Endothelial cell of hepatic sinusoid (primary cell): ENCODE measurements at regions not wholly inside any gene's neighbourhood (a gene's known extent, or its start where the extent isn't known, plus 50 kb on each side); places are given as distances from the start of the nearest gene placed in this dataset.
"Not testable (repeated sequence)": the region's sequence is repeated elsewhere in the genome, so short reads cannot be mapped to it uniquely, and the experiment has no call there.

ENCODE experiments used
- in situ Hi-C: cut with HindIII; loops from 2 replicates; pipeline ENCODE4 v1.10.0; 2017; ENCODE audit warnings: low sequenced_read_pairs

DNA sequence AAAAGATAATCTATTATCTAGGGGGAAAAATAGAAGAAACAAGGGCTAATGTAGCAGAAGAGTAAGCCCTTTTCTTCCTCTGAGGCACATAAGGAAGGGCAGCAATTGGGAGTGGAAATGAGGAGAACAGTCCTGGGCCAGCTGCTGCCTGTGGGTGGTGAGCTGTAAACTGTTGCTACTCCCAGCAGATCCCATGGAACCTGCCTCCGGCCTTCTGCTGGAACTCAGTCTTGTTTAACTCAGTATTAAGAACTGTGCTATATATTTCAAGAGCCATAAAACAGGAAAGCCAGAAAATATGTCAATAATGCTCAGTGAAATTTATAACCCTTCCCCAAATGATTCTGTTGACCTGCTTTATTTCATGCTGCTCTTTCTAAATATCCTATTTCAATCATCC is 464.2 kb downstream of the COL12A1 start:
- in situ Hi-C loops, result no loop called here

DNA sequence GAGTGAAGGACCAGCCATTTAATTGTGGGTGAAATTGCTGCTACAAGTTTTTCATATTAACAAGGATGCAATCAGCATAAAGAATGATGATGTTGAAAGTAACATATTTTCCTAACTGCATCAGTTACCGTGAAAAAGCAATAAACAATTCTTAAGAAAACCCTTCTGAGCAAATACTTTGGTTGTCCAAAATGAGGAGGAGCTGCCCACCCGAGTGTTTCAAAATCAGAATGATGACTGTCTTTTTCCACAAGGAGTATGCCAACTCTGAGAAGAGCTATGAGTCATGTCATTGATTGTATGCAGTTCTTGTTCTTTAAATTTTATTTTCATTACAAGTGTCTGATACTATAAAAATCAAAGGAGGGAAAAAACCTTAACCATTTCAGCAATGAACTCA is 470.5 kb downstream of the COL12A1 start:
- in situ Hi-C loops, result no loop called here

DNA sequence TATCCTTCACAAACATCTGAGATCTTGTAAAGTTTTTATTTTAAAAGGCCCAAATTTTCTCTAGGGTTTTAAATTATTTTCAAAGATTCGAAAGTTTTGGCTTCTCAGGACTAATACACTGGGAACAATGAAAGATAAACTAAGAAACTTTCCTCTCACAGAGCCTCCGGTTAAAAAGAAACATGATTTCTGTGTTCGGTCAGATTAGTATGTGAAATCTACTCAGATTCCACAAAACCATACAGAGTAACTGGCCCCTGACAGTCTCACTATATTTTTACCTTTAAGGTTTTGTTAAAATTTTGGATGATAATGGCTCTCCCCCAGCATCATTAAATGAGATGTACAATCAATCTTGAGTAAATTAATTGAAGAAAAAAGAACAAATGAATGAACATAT is 471.0 kb downstream of the COL12A1 start:
- in situ Hi-C loops, result no loop called here

DNA sequence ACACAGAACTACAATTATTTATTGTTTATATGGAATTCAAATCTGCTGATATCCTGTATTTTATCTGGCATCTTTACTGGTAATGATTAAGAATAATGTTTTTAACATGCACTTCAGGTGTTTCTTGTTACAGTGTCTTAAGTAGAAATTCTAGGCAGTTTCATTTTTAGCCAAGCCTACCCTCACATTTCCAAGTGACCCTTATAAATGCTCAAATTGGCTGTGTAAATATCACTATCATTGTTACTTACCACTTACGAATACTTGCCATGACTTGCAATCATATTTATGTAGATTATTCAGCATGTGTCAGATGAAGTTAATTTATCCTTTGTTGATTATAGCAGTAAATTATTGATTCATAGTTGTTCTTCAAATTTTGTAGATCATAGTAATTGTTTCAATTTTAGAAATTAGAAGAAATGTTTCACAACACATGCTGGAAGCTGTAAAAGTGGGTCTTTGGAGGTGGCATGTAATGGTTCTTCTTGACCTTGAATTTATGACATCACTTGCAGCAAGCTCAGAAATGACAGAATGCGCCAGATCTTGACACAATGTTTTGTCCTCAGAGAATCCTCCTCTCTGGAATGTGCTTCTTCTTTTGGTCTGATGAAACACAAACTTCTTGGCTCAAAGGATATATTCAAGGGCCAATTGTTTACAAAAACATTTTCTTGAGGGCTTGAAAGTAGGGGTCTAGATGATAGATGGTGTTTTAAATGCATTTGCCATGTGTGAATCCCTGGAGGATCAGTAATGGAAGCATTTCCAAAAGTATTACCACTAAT is 471.8 kb downstream of the COL12A1 start:
- in situ Hi-C loops, result no loop called here

DNA sequence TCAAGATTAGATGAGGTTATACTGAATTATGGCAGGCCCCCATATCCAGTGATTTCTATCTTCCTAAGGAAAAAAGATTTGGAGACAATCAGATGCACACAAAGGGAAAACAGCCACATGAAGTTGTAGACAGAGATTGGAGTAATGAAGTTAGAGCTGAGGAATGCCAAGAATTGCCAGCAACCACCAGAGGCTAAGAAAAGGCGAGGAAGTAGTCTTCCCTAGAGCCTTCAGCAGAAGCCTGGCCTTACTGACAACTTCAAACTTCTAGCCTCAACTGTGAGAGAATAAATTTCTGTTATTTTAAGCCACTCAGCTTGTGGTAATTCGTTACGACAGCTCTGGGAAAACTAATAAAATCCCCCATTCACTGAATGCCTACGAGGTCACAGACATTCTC is 473.9 kb downstream of the COL12A1 start:
- in situ Hi-C loops, result no loop called here

DNA sequence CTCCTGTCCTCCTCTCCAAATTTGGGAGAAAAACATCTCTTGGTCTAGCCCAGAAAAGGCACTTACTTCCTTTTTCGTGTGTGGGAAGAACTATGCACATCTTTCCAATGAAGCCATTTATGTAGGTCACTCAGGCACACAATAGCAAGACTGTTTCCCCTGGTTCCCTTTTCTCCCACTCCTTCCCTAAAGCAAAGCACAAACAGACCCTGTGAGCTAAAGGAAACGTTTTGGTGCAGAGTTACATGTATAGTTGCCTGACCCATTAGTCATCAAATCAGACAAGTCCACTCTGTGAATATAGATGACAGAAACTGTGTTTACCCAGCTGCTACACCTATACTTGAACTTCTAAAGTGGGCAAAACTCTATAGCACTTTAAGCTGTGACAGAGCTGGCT is 474.6 kb downstream of the COL12A1 start:
- in situ Hi-C loops, result no loop called here

DNA sequence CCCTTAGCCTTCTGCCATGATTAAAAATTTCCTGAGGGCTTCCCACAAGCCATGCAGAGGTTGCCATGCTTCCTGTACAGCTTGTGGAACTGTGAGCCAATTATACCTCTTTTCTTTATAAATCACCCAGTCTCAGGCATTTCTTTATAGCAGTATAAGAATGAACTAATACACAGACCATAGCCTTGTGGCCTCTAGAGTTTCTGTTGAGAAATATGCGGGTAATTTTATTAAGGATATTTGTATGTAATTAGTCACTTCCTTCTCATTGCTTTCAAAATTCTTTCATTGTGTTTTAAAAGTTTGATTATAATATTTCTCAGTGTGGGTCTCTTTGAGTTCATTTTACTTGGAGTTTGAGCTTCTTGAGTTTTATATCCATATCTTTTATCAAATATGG is 484.9 kb downstream of the COL12A1 start:
- in situ Hi-C loops, result no loop called here

DNA sequence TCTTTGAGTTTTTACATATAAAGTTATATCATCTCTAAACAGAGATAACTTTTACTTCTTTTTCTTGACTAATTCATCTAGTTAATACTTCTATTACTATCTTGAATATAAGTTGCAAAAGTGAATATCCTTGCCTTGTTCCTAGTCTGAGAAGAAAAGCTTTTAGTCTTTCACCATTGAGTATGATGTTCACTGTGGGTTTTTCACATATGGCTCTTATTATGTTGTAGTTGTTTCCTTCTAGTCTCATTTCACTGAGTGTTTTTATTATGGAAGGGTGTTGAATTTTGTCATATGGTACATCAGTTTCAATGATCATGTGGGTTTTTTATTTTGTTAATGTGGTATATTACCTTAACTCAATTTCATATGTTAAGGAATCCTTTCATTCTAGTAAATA is 488.3 kb downstream of the COL12A1 start:
- in situ Hi-C loops, result no loop called here

DNA sequence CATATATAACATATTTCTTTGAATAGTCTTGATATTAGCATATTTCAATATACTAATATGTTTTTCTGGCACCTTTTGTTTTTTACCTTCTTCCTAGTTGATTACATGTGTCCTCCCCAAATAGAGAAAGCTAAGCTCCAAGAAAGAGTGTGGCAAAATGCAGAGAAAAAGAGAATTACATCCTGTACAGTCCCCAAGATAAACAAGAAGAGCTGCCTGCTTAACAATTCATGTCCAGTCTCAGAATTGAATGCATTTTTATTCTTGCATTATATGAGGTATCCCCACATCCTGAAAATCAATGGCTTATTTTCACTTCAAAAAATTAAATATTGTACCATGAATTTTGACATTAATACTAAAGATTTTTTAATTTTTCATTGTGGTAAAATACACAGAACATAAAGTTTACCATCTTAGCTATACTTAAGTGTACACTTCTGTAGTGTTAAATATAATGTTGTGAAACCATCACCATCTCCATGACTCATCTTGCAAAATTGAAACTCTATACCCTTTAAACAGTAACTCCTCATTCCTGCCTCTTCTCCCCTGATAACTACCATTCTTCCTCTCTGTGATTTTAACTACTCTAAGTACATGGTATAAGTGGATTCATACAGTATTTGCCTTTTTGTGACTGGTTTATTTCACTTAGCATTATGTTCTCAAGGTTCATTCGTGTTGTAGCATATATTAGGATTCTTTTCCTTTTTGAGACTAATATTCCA is 490.3 kb downstream of the COL12A1 start:
- in situ Hi-C loops, result no loop called here

DNA sequence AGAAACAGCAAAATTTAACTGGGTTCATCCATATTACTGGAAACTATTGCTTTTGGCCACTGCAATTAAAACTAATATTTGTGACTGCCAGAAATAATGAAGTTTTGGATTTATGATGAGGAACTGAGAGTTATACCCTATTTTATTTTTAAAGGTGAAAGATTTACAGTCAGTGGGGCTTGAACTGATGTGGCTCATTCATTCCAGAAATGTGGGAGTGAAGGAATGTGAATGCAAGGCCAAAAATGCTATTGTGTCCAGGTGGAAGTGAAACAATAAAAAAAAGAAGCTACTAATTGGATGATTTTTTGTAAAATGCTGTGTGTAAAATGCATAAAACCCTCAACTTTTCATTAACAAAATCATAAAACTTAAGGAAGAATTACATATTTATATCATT is 491.9 kb downstream of the COL12A1 start:
- in situ Hi-C loops, result no loop called here

DNA sequence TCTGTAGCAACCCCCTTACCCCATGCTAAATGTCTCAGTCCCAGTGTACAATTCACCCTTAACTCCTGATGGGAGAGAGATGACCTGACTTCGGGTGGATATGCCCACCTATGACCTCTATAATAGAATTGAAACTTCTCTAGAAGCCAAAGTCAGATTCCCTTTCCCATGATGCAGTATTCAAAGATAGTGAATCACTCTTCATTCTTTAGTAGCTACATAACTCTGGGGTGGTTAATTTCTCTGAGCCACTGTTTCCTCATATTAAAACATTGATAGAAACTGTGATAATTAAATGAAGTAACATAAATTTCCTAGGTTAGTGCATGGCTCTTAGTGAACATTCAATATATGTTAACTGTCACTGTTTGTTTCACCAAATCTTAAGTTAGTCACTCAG is 500.4 kb downstream of the COL12A1 start:
- in situ Hi-C loops, result no loop called here

DNA sequence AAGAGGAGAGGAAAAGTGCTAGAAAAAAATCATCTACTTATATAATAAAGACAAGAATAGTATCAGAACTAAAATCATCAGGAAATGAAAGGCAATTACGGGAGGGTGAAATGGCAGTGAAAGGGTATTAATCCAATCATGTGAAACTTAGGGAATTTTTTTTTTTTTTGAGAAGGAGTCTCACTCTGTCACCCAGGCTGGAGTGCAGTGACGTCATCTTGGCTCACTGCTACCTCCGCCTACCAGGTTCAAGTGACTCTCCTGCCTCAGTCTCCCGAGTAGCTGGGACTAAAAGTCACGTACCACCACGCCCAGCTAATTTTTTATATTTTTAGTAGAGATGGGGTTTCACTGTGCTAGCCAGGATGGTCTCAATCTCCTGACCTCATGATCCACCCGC is 501.3 kb downstream of the COL12A1 start:
- in situ Hi-C loops, result not testable (repeated sequence)

DNA sequence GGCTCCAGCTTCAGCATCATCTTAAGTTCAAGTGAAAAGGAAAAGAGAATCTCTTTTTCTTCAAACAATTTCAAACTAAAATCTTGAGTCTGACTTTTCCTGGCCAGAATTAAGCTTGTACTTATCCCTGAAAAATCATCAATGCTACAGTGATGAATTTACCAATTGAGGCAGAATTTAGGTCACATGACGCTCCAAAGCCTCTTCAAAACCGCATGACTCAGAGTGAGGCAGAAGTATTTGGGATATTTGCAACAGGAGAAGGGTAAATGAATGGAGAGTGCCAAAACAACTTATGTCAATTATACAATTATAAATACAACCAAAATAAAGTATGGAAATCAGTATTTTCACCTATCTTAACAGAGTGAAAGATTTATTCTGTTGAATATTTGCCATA is 515.5 kb downstream of the COL12A1 start:
- in situ Hi-C loops, result loop anchor here (5.0 kb wide), 1 partner anchor 38 kb away; no protein-coding TSS in a partner anchor

DNA sequence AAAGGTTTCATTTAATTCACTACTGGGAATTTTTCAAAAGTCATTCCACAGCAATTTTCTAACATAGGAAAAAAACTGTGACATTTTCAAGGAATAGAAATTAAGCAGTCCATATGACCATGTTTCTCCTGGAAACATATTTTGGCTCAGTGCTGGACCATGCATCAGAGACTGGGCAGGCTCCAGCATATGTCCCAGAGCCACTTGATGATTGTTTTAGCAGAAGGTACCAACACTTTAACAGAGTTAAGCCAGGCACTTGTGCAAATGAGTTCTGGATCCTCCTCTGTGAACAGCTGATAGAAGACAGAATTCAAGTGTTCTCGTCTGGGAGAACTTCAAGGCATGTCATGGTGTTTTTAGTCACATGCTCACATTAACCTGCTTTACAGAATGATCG is 516.3 kb downstream of the COL12A1 start:
- in situ Hi-C loops, result no loop called here

DNA sequence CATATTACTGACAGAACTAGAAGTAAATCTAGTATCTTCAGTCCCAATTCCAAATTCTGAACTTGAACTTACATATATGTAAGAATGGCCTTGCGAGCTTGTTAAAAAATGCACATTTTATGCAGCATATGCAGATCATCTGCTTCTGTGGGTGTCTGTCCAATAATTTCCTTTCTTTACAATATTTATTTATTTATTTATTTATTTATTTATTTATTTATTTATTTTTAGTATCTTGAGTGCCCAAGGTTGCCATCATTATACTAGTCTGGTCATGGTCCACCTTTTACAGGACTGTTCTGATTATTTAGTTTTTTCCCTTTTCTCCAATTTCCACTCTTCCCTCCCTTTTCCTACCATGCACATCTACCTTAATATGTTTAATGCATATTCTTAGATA is 528.4 kb downstream of the COL12A1 start:
- in situ Hi-C loops, result no loop called here

DNA sequence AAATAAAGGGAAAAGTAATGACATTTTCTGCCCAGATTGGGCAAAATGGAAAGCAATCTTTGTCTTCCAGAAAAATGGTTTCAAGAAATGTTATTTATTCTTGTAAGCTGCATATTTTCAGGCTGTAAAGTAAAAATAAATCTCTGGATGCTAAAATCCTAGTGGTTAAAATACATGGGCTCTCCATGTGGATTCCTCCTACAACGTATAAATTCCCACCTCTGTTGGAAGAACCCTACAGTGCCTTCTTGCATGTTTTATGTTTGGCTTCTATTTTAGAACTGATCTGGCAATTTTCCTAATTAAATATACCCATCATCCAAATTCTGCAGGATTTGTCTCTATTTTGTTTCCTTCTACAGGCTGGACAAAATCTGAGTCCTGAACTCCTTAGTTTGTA is 528.9 kb downstream of the COL12A1 start:
- in situ Hi-C loops, result no loop called here

DNA sequence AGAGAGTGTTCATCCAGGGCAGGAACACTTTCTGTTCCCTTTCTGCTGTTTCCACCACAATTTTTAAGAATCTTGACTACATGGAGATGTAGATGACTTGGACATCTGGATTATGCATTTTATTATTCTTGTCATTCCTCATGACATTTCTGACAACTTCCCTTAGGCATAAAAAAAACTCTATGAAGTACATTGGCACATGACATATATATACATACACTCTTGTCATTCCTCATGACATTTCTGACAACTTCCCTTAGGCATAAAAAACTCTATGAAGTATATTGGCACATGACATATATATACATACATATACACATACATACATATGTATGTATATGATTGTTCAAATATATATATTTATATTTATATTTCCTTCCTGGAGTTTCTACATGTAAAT is 531.5 kb downstream of the COL12A1 start:
- in situ Hi-C loops, result no loop called here

DNA sequence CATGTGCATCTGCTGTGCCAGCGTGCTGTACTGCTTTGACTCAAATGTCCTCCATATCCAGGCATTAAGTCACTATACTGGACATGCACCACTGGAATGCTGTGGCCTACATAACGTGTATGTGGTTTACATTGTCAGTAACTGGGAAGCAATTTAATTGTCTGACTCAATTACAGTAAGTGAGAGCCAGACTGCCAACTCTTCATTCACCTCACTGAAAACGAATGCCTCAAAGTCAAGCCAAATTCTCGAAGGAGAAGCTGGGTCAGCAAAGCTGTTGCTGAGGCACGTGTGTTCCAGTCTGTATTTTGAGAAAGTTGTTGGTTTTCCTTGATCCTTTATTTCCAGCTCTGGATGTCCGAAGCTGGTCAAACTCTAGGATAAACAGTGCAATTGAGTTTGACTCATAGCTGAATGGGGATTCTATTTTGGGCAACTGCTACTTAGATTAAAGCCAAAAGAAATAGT is 534.3 kb downstream of the COL12A1 start:
- in situ Hi-C loops, result no loop called here

DNA sequence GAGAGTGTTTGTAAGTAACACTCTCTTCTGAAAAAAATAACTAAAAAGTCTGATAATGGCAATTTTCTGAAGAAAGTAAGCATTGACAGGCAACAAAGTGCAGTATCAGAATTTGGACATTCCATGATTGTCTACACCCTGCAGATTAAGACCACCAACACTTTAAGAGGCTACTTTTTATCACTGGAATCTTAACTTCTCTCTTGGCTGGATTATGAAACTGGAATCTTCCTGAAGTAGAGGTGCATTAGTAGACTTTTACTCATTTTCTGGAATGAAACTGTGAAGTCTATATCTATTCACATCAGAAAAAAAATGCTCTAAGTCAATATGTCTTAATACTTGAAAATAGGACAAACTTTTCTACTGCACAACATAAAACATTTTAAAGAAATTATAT is 547.5 kb downstream of the COL12A1 start:
- in situ Hi-C loops, result no loop called here

DNA sequence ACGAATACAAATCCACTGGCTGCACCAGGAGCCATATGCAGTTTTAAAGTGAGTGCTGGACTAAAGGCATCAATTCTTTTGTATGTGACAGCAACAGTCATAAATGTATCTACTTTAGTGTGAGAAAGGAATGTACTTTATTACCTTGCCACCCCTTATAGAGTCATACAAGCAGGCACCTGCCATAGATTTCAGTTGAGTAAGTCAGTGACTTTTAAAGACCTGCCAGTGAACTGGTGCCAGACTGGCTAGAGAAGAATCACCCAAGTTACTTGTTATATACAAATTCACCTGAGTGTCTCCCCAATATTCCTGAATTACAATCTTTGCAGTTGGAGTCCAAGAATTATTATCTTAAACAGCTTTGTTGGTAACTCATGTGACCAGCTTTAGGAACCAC is 547.9 kb downstream of the COL12A1 start:
- in situ Hi-C loops, result no loop called here

DNA sequence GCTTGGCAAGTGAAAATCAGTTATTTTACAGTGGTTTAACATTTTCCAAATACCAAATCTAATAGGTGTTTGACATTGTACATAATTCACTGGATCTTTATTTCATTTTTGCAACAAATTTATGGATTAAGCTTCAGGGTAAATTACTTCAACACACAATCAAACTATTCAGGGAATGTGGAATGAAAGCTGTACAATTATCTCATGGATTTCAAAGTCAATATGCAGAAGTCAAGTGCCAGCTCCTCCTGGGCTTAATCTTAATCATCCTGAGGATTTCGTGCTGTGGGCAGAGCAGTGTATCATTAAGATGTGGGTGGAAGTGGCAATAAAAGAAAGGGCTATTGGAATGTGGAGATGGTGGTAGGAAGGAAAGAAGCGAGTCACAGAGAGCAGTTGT is 548.8 kb downstream of the COL12A1 start:
- in situ Hi-C loops, result no loop called here

DNA sequence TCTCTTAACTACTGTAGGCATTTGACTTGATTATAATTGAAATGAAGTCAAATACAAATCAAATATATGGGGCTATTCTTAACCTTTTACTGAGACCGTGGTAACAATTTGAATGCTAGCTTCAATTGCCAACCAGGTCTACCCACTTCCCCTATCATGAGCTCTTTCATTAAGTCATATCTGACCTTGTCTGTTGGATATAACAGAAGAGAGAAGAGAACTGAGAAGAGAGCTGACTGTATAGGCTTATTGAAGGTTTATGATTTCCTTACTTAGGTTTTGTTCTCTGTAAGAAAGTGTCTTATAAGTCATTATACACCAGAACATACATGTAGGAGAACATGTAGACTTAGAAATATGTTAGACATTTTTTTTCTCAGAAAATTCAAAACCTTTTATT is 549.4 kb downstream of the COL12A1 start:
- in situ Hi-C loops, result no loop called here
